VCaP (cell line): ENCODE measurements at regions not wholly inside any gene's neighbourhood (a gene's known extent, or its start where the extent isn't known, plus 50 kb on each side); places are given as distances from the start of the nearest gene placed in this dataset.

ENCODE experiments used
- H3K27ac ChIP-seq: fragments of 450-650 bp; 2 replicates; pipeline ENCODE4 v1.5.1; 2017
- CTCF ChIP-seq: fragments of 450-650 bp; conservative IDR thresholded peaks from 2 replicates; pipeline ENCODE4 v1.5.1; 2017; ENCODE audit warnings: mild to moderate bottlenecking, moderate library complexity

- no peak overlapping the region for H3K27ac ChIP-seq
- TF ChIP-seq CTCF = no peak
These were observed 86.1 kb upstream of the SLC1A1 start for GRCh38 chr9:4404156-4404555.

GRCh38 chr9:4402501-4402900, 87.8 kb upstream of the SLC1A1 start:
- no peak for TF ChIP-seq CTCF
- H3K27ac ChIP-seq = no peak overlapping the region

- H3K27ac ChIP-seq = no peak overlapping the region
- no peak for TF ChIP-seq CTCF
These were observed 89.5 kb upstream of the SLC1A1 start for GRCh38 chr9:4400731-4401130.

- TF ChIP-seq CTCF = no peak
- no peak overlapping the region for H3K27ac ChIP-seq
These were observed 92.4 kb upstream of the SLC1A1 start for GRCh38 chr9:4397917-4398316.

- peak; percentile 16; the same call in 1 of the 2 replicates for TF ChIP-seq CTCF
- no peak overlapping the region for H3K27ac ChIP-seq
These were observed 94.1 kb upstream of the GLIS3 start for GRCh38 chr9:4393806-4394523.

- no peak for TF ChIP-seq CTCF
These were observed 89.9 kb upstream of the GLIS3 start for GRCh38 chr9:4389755-4390154.

GRCh38 chr9:4389003-4389402, 89.1 kb upstream of the GLIS3 start:
- H3K27ac ChIP-seq = no peak overlapping the region
- no peak for TF ChIP-seq CTCF

More at GRCh38 chr9:4389755-4390154, 89.9 kb upstream of the GLIS3 start:
- no peak overlapping the region for H3K27ac ChIP-seq
